ENCODE measurements at regions not wholly inside any gene's neighbourhood (a gene's known extent, or its start where the extent isn't known, plus 50 kb on each side); places are given as distances from the start of the nearest gene placed in this dataset.

GRCh38 chr13:97567510-97568243, 133.7 kb downstream of the RAP2A start:
- no peak overlapping the region for H3K4me3 ChIP-seq (ENCODE audit: low read depth, low read length)
- DNase-seq (ENCODE audit: low read depth) = peak; percentile 66
- TF ChIP-seq, protein P1, sequence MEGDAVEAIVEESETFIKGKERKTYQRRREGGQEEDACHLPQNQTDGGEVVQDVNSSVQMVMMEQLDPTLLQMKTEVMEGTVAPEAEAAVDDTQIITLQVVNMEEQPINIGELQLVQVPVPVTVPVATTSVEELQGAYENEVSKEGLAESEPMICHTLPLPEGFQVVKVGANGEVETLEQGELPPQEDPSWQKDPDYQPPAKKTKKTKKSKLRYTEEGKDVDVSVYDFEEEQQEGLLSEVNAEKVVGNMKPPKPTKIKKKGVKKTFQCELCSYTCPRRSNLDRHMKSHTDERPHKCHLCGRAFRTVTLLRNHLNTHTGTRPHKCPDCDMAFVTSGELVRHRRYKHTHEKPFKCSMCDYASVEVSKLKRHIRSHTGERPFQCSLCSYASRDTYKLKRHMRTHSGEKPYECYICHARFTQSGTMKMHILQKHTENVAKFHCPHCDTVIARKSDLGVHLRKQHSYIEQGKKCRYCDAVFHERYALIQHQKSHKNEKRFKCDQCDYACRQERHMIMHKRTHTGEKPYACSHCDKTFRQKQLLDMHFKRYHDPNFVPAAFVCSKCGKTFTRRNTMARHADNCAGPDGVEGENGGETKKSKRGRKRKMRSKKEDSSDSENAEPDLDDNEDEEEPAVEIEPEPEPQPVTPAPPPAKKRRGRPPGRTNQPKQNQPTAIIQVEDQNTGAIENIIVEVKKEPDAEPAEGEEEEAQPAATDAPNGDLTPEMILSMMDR (IDR thresholded peaks at IDR 0.05; ENCODE audit: insufficient read depth, low read depth, low read length) = no peak

- H3K4me3 ChIP-seq (ENCODE audit: low read depth, low read length) = no peak overlapping the region
- TF ChIP-seq, protein P1 (IDR thresholded peaks at IDR 0.05; ENCODE audit: insufficient read depth, low read depth, low read length) = no peak
- no peak for DNase-seq (ENCODE audit: low read depth)
These were observed 134.9 kb downstream of the RAP2A start for GRCh38 chr13:97568850-97569249.

- no peak for DNase-seq (ENCODE audit: low read depth)
- TF ChIP-seq, protein P1 (IDR thresholded peaks at IDR 0.05; ENCODE audit: insufficient read depth, low read depth, low read length) = no peak
- H3K4me3 ChIP-seq (ENCODE audit: low read depth, low read length) = no peak overlapping the region
These were observed 135.9 kb downstream of the RAP2A start for GRCh38 chr13:97569841-97570240.

GRCh38 chr13:97570442-97570841, 136.5 kb downstream of the RAP2A start:
- DNase-seq (ENCODE audit: low read depth) = no peak
- no peak overlapping the region for H3K4me3 ChIP-seq (ENCODE audit: low read depth, low read length)
- TF ChIP-seq, protein P1 (IDR thresholded peaks at IDR 0.05; ENCODE audit: insufficient read depth, low read depth, low read length) = no peak

- DNase-seq (ENCODE audit: low read depth) = peak; percentile 88
- H3K4me3 ChIP-seq (ENCODE audit: low read depth, low read length) = no peak overlapping the region
- TF ChIP-seq, protein P1 (IDR thresholded peaks at IDR 0.05; ENCODE audit: insufficient read depth, low read depth, low read length) = no peak
These were observed 139.0 kb downstream of the RAP2A start for GRCh38 chr13:97573011-97573410.

DNA sequence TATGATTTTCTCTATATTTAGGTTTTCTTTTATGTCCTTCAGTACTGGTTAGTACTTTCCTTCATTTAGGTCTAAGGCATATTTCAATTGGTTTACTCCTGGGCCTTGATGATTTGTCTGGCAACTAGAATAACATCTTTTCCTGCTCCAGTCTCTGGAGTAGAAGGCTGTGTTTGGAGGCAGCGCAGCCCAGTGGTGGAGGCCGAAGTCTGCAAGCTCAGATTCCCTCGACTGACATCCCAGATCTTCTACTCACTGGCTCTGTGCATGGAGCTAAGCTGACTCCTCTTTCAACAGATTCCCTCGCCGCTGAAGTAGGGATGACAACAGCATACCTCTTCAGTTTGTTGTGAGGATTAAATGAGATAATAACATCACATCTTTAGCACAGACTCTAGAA, 141.0 kb downstream of the RAP2A start:
- DNase-seq (ENCODE audit: low read depth) = peak; percentile 65
- TF ChIP-seq, protein P1 (IDR thresholded peaks at IDR 0.05; ENCODE audit: insufficient read depth, low read depth, low read length) = peak; percentile 82
- H3K4me3 ChIP-seq (ENCODE audit: low read depth, low read length) = no peak overlapping the region

GRCh38 chr13:97577026-97577425, 143.1 kb downstream of the RAP2A start:
- H3K4me3 ChIP-seq (ENCODE audit: low read depth, low read length) = no peak overlapping the region
- no peak for DNase-seq (ENCODE audit: low read depth)
- TF ChIP-seq, protein P1 (IDR thresholded peaks at IDR 0.05; ENCODE audit: insufficient read depth, low read depth, low read length) = no peak

Measured in fibroblast of villous mesenchyme (primary cell).